ENCODE measurements at regions not wholly inside any gene's neighbourhood (a gene's known extent, or its start where the extent isn't known, plus 50 kb on each side); places are given as distances from the start of the nearest gene placed in this dataset.
A peak's percentile ranks its signal among the peaks of the same experiment; 100 is the strongest.

DNA sequence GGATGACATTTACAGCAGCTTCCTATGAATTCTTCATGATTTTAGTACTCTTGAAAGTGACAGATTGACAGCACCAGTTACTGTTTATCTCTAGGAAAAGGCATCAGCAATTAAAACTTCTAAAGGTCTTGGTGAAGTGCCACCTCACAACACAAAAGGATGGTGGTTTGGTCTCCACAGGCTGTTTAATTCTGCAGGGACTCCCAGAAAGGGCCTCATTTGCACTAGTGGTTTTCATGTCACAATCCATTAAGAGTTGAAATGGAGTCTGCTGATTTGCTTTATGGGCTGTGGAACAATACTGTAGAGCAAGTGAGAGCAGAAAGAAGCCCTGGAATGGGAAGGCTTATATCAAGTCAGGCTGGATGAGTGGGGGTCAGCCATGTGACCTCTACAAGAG lies 225.3 kb upstream of the KCNMB2 start:
- DNase-seq (ENCODE audit: low read depth): no peak
- no peak for TF ChIP-seq CTCF (IDR thresholded peaks at IDR 0.05; ENCODE audit: low read length, missing control alignments)
- H3K4me3 ChIP-seq (replicated peaks; ENCODE audit: low read depth, low read length): no peak overlapping the region

DNA sequence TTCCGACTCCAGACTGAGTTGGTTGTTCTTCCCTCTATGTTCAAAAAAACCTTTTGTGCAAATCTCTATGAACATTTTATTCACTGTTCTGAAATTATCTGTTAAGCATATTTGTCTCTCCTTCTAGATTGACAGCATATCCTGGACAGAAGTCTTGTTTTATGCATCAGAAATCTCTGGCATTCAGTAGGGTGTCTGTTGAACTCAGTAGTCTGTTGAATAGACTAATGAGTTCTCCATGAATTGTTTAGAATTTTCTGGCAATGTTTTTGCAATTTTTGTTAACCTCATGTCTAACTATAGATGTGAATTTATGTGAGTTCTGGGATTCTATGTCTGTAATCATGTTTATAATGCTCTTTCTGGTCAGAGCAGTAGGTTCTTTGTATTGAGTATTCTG lies 222.5 kb upstream of the KCNMB2 start:
- DNase-seq (ENCODE audit: low read depth): no peak
- TF ChIP-seq CTCF (IDR thresholded peaks at IDR 0.05; ENCODE audit: low read length, missing control alignments): no peak
- H3K4me3 ChIP-seq (replicated peaks; ENCODE audit: low read depth, low read length): no peak overlapping the region

GRCh38 chr3:178318340-178318739 lies 217.9 kb upstream of the KCNMB2 start:
- DNase-seq (ENCODE audit: low read depth): no peak
- TF ChIP-seq CTCF (IDR thresholded peaks at IDR 0.05; ENCODE audit: low read length, missing control alignments): no peak
- no peak overlapping the region for H3K4me3 ChIP-seq (replicated peaks; ENCODE audit: low read depth, low read length)

DNA sequence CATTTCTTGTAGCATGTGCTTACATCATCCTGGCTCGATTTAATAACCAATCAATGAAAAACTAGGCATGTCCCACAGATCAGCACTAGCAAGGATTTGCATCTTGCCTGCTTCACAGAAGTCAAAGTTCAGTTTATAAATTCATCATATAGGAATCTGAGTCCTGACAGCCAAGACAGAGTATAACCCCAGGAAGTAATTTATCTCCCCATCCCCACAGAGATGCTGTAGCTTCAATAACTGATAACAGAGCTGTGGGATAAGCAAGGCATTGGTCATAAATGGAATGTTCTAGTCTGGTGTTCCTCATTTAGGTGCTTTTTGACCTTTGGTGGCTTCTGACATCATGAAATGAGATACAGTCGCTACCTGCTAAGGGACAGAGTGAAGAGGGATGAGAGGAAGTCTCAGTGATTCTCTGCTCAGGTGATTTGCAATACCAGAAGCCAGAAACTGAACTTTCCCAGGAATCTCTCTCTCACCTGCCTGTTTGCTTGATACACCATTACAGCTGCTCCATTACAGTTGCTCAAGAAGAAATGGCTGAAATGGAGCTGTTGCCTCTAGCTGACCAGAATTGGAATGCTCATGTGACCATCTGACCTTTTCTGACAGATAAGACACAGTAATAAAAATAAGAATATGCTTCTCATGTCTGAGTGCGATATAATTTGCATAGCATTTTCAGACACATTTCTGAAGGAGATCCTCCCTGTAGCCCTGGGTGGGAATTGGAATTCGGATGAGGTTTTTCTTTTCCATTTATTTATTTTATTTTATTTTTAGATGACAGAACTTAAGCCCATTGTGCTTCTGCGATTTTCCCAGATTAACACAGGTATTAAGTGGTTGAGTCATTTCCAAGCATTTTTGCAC lies 217.1 kb upstream of the KCNMB2 start:
- no peak for DNase-seq (ENCODE audit: low read depth)
- H3K4me3 ChIP-seq (replicated peaks; ENCODE audit: low read depth, low read length): no peak overlapping the region
- no peak for TF ChIP-seq CTCF (IDR thresholded peaks at IDR 0.05; ENCODE audit: low read length, missing control alignments)

DNA sequence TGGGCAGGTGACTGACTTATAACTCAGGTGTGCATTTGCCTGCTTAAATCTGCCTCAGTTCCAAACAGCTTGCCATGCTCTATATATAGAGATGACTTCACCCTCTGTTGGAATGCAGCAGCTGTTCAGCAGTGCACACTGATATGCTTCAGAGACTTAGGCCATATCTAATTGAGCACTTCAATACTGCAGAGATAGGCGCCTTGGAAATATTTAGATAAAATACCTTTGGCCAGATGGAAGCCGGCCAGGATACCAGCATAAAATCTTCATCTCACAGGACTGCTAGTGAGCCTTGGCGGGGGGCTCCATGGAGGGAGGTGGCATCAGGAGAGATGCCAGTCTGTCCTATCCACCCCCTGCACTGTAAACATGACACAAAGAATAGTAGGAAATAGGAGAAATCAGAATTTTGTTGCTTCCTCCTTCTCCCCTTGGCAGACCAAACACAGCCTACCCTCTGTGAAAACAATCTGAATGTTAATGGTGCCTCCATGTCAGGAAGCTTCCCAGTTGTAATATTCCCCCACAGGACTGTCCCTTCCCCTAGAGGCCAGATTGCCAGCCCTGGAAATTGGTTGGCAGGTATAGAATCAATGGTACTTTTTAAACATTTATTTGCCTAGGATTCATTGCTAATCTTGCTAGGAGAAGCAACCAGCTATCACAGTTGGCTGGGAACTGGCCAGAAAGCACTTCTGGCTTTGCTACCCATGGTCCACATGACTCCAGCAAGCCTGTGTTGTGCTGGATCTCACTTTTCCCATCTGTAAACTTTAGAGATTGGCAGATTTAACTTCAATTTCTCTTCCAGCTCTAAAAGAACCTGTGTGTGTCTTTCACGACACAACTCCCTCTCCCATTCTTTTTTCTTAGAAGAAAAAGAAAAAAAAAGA lies 215.5 kb upstream of the KCNMB2 start:
- DNase-seq (ENCODE audit: low read depth): peak; percentile 70
- TF ChIP-seq CTCF (IDR thresholded peaks at IDR 0.05; ENCODE audit: low read length, missing control alignments): no peak
- H3K4me3 ChIP-seq (replicated peaks; ENCODE audit: low read depth, low read length): no peak overlapping the region

GRCh38 chr3:178324356-178324755 lies 211.9 kb upstream of the KCNMB2 start:
- no peak for DNase-seq (ENCODE audit: low read depth)
- TF ChIP-seq CTCF (IDR thresholded peaks at IDR 0.05; ENCODE audit: low read length, missing control alignments): no peak
- no peak overlapping the region for H3K4me3 ChIP-seq (replicated peaks; ENCODE audit: low read depth, low read length)

Measured in fibroblast of pulmonary artery (primary cell).